ENCODE measurements at regions not wholly inside any gene's neighbourhood (a gene's known extent, or its start where the extent isn't known, plus 50 kb on each side); places are given as distances from the start of the nearest gene placed in this dataset.

GRCh38 chr16:75931043-75931442, 204.8 kb upstream of the CPHXL start:
- H3K4me1 ChIP-seq (ENCODE audit: insufficient read depth) = no peaks in the 10 kb centered on the region
- no peak overlapping the region for H3K27ac ChIP-seq (ENCODE audit: low read depth)
- Mint-ChIP-seq H3K36me3 (ENCODE audit: low read depth) (peaks cover 7% of the 10 kb centered on the region; the same call in 2 of the 3 replicates), H3K27ac (no peak overlapping the region), H3K9me3 (peaks cover 83% of the 10 kb centered on the region), H3K27me3 (ENCODE audit: insufficient read depth, low read depth, poor library complexity) (peaks cover 78% of the 10 kb centered on the region), H3K4me3 (no peak overlapping the region), H3K4me1 (no peaks in the 10 kb centered on the region)
- H3F3A ChIP-seq (replicated peaks; ENCODE audit: low read depth) = no peaks in the 10 kb centered on the region
- H3K27me3 ChIP-seq (ENCODE audit: insufficient read depth) = peaks cover 99% of the 10 kb centered on the region
- no peaks in the 10 kb centered on the region for H3K36me3 ChIP-seq (ENCODE audit: insufficient read depth)
- H4K20me1 ChIP-seq (replicated peaks; ENCODE audit: insufficient read depth) = peaks cover 12% of the 10 kb centered on the region; the same call in 1 of the 2 replicates
- H3K4me3 ChIP-seq = no peak overlapping the region
- TF ChIP-seq STAT1 (IDR thresholded peaks at IDR 0.05; ENCODE audit: unreplicated experiment) (no peak), JUNB (IDR thresholded peaks at IDR 0.05; ENCODE audit: unreplicated experiment) (no peak), CTCF (conservative IDR thresholded peaks at IDR 0.05; ENCODE audit: low read depth in 2 of 2) (no peak), ZNF462 (CRISPR knock-in tag; IDR thresholded peaks at IDR 0.05) (no peak), ZNF331 (CRISPR knock-in tag; IDR thresholded peaks at IDR 0.05; ENCODE audit: low read depth) (no peak), NANOG (IDR thresholded peaks at IDR 0.05; ENCODE audit: borderline replicate concordance) (no peak), REST (IDR thresholded peaks at IDR 0.05; ENCODE audit: unreplicated experiment) (no peak), POLR2AphosphoS5 (IDR thresholded peaks at IDR 0.05; ENCODE audit: low read depth) (no peak), ETS1 (IDR thresholded peaks at IDR 0.05) (no peak), EZH2phosphoT487 (IDR thresholded peaks at IDR 0.05; ENCODE audit: unreplicated experiment) (no peak), EZH2 (IDR thresholded peaks at IDR 0.05; ENCODE audit: low read depth, unreplicated experiment) (no peak), CREB1 (CRISPR knock-in tag; IDR thresholded peaks at IDR 0.05; ENCODE audit: low read depth) (no peak), ZNF114 (CRISPR knock-in tag; IDR thresholded peaks at IDR 0.05) (no peak)
- no peaks in the 10 kb centered on the region for H3K9me2 ChIP-seq (ENCODE audit: insufficient read depth)
- DNase-seq (ENCODE audit: low spot score) = no peak
- ATAC-seq = no peak
- H2AFZ ChIP-seq = no peak overlapping the region
- H3K79me2 ChIP-seq (replicated peaks; ENCODE audit: insufficient read depth) = no peaks in the 10 kb centered on the region
- no peak overlapping the region for H3K4me2 ChIP-seq

All from GM23338 (cell line).